ENCODE measurements at regions not wholly inside any gene's neighbourhood (a gene's known extent, or its start where the extent isn't known, plus 50 kb on each side); places are given as distances from the start of the nearest gene placed in this dataset.

DNA sequence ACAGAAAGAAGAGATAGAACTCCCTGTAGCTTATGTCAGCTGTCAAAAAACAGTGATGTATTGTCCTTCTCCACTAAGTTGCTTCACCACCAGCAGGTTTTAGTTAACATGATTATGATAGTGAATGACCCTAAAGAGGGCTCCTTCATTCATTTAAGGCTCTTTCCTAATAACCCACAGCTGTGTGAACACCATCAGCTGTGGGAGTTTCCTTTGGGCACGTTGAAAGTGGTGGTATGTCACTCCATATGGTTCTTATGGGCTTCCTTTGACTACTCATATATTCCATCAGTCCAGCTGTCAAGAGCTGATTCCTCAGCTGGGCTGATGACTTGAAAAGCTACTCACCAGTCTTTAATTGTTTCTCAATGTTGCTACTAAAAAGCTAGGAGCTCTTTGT, 210.3 kb downstream of the UBE2E3 start:
- DNase-seq, result no peak

DNA sequence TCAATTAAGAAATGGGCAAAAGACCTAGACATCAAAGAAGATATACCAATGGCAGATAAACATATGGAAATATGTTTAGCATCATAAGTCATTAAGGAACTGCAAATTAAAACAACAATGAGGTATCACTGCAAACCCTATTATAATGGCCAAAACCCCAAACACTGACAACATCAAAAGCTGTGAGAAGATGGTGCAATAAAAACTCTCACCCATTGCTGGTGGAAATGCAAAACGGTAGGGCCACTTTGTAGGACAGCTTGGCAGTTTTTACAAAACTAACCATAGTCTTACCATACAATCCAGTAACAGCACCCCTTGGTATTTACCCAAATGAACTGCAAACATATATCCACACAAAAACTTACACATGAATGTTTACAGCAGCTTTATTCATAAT, 213.1 kb downstream of the UBE2E3 start:
- DNase-seq, result no peak

DNA sequence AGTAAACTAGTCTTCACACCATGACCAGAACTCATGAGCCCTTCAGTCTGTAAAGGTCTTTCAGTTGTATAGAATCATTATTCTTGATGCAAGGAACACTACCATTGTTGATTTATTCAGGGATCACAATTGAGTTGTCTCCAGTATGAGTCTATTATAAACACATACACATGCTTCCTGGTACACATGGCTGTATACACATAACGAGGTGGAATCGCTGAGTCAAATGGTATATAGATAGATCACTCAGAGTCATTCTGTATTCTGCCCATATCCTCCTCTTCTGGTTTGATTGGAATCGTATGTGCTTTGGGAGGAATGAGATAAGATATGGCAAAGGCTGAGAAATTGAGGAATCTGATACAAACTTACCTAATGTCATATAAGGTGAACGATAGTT, 216.0 kb downstream of the UBE2E3 start:
- DNase-seq, result no peak

DNA sequence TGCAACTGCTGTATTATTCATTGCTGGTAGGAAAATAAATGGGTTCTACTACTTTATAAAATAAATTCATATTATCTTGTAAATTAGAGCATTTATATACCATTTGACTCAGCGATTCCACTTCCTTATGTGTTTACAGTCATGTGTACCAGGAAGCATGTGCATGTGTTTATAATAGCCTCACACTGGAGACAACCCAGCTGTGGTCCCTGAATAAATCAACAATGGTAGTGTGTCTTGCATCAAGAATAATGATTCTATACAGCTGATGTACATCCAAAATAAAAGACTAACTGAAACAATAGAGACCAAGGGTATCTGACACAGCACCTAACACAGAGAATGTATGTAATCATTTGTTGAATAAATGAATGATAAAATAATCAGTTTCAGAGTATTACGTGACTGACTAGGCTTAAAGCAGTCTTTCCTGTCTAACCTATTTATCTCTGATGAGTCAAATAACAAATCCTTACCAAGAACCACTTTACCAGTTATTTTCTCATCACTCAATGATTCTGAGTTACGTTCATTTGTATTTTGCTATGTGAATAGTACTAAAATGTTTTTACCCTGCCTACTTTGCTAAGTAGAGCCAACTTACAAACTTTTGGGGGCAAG, 216.8 kb downstream of the UBE2E3 start:
- peak in 2 of 3 donors; percentile 1 to 13 for DNase-seq

DNA sequence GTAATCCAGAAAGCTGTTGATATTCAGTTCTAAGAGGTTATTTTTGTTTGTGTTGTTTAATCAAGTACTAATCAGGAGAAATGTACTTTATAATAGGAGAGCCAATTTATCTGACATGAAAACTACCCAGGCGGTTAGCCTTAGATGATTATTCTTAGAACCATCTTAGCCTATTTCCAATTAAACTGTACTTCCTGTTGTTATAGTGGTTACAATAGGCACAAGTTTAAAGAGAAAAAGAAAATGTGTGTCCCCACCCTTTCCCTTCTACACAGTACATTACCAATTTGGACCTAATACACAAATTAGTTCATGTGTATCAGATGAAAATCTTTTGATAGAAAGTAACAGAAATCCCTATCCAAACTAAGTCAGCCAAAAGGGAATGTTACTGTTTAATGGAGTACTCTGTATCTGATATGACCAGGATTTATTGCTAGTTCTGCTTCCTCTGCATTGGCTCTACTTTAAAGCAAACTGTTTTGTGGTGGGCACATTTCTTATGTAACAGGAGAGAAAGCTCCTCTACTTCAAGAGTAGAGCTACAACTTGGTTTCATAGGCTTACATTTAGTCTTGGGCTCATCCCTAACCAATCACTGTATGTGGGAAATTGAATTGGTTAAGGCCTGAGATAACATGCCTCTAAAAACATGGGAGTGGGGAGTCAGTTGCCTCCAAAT, 217.9 kb downstream of the UBE2E3 start:
- no peak for DNase-seq

DNA sequence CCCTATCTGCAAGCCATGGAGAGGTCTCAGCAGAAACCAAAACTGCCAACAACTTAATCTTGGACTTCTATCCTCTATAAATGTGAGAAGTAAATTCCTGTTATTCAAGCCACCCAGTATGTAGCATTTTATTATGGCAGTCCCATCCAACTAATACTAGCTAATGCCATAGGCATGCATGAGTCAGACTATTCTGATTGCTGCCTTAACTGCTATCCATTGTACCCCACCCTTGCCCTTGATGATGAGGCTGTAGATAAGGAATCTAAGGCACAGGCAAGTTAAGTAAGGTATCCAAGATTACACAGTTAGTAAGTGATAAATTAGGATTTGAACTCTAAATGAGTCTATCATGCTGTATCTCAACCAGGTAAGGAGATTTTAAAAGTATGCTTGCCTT, 223.0 kb downstream of the UBE2E3 start:
- no peak for DNase-seq

DNA sequence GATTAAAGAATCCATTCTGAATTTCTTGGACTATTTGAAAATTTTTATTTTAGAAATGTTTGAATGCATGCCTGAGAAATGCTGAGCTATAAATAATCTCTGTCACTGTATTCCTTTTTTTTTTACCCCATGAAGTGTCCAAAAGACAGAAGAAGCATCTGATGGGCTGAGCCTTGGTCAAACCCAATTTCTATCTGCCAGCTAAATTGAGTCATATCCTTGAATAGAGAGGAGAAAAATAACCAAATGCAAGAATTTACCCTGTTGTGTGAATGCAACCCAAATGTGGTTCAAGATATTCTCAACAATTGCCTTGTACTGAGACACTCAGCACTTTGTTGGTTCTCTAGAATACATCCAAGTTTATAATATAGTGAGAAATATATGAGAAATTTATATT, 223.5 kb downstream of the UBE2E3 start:
- DNase-seq, result no peak

DNA sequence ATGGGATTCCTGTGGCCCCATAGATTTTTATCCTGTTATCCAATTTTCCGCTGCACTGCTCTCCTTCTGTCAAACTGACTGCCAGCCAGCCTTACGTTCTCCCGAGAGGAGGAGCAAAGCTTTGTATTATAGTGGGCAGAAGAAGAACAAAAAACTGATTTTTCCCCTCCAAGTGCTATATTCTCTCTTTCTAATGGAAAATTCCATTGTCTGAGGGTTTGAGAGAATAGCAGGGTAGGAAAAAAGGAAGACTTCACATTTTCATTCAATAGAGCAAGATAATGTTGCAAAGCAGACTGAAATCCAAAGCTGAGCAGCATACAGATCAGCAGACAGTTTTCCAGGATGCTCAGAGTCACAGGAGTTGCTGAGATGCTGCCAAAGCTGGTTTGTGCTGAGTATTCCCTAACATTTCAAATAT, 238.0 kb downstream of the UBE2E3 start:
- no peak for DNase-seq

DNA sequence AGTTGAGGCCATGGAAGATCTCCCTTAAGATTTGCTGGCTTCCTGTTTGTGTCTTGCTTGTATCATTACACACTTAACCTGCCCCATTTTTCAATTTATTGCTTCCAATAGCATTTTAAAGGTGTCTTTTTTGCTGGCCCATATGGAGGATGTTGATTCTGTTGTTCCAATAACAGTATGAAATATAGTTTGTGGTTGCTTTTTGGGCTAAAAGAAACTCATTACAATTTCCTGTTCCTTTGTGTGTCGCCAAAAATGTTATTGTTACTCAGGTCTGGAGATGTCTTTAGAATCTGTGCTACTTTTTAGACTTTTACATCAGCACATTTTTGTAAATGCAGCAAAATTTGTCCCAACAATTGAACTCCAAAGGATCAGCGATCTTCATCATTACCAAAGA, 234.0 kb upstream of the ITGA4 start:
- DNase-seq, result no peak

DNA sequence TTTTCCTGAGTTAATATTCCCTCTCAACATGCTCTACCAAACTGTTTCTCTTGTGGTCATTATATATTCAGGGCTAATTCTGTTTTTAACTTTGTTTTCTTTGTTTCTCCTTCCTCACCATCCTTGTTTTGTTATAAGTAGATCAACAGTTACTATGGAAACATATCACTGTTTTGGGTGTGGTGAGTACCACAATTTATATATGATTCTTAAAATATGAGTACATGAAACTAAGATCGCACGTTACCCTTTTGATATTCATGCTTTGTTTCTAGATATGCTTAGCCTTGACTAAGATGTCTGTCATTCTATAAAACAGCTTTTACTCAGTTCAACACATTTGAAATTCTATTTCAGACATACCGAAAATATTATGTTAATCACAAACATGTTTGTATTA, 232.3 kb upstream of the ITGA4 start:
- no peak for DNase-seq

DNA sequence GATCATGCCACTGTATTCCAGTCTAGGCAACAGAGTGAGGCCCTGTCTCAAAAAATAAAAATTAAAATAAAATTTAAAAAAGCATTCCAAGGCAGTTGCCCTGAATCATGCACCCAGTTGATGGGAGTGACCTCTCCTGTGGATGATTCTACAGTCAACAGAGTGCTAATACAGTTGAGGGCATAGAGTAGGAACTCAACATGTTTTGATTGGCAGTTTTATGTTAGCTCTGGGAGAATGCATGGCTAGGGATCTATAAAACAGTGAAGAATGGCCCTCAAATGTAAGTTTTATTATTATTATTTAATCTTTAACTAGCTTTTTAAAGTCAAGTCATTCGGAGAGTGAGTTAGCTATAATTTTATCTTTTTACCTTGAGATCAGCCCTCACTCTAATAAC, 228.5 kb upstream of the ITGA4 start:
- no peak for DNase-seq

DNA sequence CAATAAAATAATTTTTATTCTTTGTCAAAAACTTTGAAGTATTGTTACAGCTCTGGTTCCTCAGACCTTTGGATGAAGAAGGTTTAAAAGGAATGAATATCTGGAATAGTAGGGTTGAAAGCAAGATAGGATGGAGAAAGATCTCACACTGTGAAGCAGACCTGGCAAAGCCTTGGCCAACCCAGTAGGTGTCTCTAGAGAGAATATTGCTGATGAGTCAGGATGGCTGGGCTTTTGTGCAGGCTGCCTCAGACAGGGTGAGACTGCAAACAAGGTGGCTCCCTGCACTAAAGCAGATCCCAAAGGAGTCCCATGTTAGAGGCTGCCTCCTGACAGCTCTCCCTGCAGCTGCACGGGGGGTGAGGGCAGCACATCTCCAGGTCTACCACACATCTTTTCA, 226.0 kb upstream of the ITGA4 start:
- no peak for DNase-seq

DNA sequence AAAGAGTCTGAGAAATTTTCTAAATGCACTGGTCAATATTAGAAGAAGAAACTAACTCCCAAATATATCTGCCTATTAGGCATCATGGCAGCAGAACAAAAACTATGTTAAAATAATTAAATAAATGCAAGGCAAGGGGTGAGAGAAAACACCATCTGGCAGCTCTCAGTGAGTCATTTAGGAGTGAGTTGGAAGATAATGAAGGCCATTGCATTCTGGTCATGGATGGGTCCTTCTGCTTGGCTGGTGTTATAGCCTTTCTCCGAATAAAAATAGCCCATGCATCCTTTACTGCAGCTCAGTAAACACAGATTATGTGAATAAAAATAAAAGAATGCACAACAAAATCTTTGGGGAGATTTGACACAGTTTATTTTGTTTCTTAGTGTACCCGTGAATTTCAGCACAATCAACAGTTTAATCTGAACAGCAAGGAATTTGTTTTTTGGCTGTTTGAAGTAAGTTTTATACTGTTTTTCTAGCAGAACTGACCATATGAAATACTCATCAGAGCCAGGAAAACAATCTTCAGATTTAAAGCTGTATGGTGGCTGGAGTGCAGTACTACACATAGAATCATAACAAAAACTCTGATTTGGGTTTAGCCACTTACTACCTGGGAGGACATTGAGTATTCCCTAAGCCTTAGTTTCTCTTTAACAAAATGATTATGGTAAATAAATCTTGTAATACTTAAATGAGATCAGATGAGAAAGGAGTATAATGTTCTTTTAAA, 225.1 kb upstream of the ITGA4 start:
- no peak for DNase-seq

DNA sequence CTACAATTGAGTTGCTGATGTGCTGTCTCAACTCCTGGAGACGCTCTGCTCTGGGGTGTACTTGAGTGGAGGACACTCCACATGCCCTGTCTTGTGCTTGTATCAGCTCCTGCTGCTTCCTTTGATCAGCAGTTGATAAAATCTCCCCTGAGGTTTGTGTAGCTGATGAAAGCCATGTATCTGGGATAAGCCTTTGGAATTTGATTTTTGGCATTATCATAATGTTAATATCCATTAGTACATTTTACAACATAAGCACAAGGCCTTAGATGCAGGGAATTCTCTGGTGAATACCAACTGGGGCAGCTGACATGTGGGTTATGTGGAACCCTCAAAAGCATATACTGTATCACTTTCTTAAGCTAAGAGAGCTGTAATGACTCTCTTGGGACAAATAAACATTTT, 222.7 kb upstream of the ITGA4 start:
- no peak for DNase-seq

DNA sequence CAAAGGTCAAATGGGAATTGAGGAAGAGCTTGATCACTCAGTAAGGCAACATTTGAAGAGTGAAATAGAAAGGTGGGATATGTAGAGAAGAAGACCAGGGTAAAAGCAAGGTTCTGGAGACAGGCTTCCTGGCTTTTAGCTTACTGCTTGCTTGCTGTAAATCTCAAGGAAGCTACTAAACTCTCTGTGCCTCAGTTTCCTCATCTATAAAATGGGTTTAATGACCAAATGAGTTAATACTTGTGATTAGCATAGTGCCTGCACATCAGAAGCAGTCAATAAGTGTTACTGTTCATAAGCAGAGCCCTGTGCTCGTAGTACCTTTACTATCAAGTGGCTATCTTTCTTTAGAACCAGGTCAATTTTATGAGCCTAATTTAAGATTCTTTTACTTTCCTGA, 222.2 kb upstream of the ITGA4 start:
- DNase-seq, result no peak

DNA sequence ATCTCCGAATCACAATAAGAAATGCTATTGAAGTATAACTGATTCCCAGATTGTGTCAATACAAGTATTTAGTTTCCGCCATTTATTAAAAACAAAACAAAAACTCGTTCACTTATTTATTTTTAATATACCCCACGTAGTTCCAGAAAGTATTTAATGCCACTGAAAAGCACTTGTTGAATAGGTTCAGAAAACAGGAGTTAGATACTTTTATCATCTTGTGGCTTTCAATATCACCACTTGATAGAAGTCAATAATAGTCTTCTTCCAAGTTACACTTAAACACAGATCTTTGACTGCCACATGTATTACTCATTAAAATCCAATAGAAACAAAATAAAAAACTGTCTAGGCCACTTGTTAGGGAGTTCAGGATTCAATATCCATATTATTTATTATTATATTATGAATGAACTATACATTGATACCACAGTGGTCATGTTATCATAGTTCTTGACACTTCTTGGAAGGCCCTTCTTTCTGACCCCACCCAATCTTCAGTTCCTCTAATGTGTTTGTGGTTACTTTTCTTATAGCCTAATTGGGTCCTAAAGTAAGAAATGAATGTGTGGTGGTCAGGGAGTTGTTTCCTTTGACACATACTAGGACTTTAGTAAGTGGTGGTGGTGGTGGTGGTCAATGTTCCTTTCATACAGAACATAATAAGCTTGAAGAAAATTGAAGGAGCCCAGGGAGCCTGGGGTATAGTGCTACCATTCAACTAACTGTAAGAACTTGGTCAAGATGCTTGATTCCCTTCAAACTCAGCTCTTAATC, 221.3 kb upstream of the ITGA4 start:
- DNase-seq, result no peak

DNA sequence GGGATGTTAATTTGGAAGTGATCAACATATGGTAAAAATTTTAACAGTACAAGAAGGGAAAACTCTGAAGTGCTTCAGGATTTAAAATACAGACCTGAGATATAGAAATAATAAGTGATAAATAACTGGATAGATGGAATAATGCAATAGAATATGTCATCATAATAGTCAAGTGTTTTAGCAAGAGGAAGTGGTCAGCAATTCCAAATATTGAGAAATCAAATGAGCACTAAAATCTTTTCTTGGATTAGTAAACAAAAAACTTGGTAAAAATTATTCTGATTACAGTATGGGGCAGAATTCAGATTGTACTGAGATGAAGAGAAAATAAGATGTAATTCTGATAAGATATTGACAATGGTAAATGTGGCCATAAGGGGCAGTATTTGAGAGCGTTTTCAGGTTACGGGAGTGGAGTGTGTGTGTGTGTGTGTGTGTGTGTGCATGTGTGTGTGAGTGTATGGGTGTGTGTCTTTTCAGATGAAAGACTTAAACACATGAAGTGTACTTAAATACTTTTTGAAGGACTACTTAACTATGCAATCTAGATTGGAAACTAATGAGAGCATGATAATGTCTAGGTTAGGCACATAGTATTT, 217.9 kb upstream of the ITGA4 start:
- peak; percentile 12 to 66 (median 65) for DNase-seq

DNA sequence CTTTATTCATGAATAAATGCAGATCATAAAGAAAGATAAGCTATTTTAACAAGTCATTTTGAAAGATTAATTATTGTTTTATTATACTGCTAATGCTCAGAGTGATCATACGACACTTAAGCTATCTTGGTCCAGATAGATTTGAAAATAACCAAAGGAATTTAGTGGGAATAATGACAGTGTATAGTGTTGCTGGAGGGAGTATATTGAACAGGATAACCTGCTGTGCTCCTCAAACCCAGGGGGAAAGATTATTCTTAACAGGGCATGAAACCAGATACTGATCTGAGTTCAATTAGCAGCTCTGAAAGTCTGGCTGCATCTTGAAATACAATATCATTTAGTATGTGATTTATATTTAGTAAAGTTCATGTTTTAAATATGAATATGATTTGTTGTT, 216.3 kb upstream of the ITGA4 start:
- no peak for DNase-seq

DNA sequence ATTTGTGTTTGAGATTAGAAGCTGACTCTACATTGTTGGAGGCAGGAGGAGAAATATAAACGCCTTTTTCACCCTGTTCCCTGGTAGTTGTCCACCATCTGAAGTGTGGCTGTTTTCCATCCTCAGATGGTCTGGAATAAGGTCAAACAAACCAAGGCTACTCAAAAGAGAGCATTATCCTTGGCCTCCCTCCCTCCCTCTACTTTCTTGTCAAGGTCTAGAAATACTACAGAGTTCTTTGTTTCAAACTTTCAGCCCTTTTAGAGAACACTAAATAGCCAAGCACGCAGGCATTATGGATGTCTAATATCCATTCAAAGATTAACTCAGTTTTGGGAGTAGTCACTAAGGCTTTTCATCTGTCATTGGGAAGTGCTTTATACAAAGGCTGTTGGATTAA, 215.8 kb upstream of the ITGA4 start:
- no peak for DNase-seq

DNA sequence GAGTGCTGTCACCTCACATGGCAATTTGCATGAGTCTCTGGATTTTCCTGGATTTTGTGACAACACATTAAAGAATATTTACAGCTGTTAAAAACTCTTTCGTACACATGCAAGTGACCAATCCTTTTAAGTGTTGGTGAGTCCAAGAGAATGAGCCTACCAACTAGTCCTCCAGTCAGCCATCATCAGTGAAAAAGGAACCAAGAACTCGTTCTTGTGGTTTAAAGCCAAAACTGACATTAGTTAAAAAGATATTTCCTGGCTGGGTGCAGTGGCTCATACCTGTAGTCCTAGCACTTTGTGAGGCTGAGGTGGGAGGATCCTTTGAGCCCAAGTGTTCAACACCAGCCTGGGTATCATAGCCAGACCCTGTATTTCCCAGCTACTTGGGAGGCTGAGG, 215.4 kb upstream of the ITGA4 start:
- DNase-seq, result peak; percentile 46 to 77 (median 65)

DNA sequence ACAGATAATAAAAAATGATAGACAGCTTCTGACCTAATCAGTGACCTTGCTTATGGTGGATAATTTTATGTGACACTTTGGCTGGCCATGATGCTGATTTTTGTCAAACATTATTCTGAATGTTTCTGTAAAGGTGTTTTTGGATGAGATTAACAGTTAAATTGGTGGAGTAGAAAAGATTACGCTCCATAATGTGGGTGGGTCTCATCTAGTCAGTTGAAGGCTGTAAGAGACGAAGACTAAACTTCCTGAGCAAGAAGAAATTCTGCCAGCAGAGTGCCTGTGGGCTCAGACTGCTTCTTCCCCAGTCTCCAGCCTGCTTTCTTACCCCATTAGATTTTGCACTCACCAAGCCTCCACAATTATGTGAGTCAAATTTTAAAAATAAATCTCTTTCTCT, 214.9 kb upstream of the ITGA4 start:
- DNase-seq, result no peak

DNA sequence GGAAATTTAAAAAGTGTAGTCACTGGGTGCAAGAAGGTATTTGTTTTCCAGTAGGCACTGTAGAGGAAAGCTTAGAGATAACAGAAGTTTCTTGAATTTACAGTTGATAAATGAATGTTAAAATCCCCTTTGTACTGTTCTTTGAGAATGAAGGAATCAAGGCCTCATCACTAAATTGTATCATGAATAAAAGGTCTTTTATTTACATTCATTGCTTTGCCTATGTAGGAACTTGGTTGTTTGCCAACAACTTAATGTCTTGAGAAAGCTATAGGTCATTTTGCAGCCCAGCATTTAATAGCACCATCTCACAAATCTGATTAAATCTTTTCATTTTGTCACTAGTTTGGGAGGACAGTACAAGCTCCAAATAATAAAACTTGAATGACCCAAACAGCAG, 213.9 kb upstream of the ITGA4 start:
- DNase-seq, result no peak

DNA sequence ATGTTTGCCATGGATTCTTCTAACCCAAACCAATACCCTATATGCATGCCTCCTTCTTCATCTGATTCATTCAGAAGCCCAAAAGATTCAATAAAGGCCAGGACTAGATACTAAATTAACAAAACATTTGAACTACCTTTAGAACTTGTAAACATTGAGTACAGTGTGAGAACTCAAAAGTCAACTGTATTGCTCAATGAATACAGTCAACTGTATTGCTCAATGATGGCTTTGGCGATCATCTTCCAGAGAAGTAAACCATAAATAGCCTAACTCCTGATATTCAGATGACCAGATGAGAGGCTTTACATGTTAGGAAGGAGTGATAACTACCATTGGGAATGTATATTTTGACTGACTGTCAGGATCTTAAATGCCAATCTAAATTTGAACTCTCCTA, 206.5 kb upstream of the ITGA4 start:
- peak; percentile 58 to 79 (median 68) for DNase-seq

Data from suppressor macrophage treated with lipopolysaccharide for 1 hour (primary cell).